MM.1S (cell line): ENCODE measurements at regions not wholly inside any gene's neighbourhood (a gene's known extent, or its start where the extent isn't known, plus 50 kb on each side); places are given as distances from the start of the nearest gene placed in this dataset.

Source experiments
- EZH2 ChIP-seq: fragments of 300-600 bp; sonication (generic); optimal IDR thresholded peaks from 2 replicates; pipeline ENCODE3; 2017; ENCODE audit warnings: low read depth, mild to moderate bottlenecking, antibody characterized with exemption, low read length, mixed read lengths
- EZH2phosphoT487 ChIP-seq: fragments of 300-600 bp; sonication (generic); IDR thresholded peaks from 2 replicates; pipeline ENCODE4 v1.6.1; 2018; ENCODE audit warnings: antibody characterized with exemption, low read length
- TF ChIP-seq, protein P1 (sequence below): fragments of 300-600 bp; sonication (generic); IDR thresholded peaks from 2 replicates; pipeline ENCODE4 v1.5.1; 2016; ENCODE audit warnings: antibody characterized with exemption, low read length, mixed read lengths

DNA sequence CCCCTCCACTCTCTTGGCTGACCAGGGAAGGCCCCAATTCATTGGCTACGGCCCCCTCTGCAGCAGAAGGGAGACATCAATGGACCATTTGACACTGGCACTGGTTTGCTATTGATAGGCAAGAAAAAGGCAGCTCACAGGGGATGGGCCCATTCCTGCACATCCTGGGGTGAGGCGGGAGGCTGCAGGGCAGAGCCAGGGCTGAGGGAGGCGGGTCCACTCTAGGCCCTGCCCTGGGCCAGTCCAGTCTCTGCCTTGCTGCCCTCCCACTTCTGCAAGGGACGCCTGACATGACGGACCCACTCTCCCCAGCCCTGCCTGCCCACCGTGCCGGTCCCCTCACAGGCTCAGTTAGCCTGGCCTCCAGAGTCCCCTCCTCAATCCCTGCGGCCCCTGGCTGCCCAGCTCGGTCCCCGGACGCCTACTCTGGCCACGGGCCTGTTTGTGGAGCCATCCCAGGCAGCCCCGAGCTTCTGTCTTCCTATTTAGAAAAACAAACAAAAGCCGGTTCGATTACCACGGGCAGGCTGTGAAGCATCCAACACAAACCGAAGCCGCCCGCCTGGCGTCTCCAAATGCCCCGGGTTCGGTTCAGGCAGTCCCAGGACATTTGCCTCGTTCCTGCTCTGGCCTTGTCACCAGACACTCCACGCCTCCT is 160.7 kb downstream of the IRX5 start:
- no peak for TF ChIP-seq EZH2phosphoT487
- TF ChIP-seq, protein P1, sequence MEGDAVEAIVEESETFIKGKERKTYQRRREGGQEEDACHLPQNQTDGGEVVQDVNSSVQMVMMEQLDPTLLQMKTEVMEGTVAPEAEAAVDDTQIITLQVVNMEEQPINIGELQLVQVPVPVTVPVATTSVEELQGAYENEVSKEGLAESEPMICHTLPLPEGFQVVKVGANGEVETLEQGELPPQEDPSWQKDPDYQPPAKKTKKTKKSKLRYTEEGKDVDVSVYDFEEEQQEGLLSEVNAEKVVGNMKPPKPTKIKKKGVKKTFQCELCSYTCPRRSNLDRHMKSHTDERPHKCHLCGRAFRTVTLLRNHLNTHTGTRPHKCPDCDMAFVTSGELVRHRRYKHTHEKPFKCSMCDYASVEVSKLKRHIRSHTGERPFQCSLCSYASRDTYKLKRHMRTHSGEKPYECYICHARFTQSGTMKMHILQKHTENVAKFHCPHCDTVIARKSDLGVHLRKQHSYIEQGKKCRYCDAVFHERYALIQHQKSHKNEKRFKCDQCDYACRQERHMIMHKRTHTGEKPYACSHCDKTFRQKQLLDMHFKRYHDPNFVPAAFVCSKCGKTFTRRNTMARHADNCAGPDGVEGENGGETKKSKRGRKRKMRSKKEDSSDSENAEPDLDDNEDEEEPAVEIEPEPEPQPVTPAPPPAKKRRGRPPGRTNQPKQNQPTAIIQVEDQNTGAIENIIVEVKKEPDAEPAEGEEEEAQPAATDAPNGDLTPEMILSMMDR, result no peak
- TF ChIP-seq EZH2, result no peak
